Neural progenitor cell (in vitro differentiated cells): ENCODE measurements at regions not wholly inside any gene's neighbourhood (a gene's known extent, or its start where the extent isn't known, plus 50 kb on each side); places are given as distances from the start of the nearest gene placed in this dataset.

Experiments
- DNase-seq: peaks from one replicate; pipeline ENCODE4 v3.0.0-alpha.2; 2016; ENCODE audit warnings: low spot score
- H2AFZ ChIP-seq: fragments of 200-600 bp; sonication (generic); replicated peaks from 2 replicates; pipeline ENCODE4 v1.6.1; 2016; ENCODE audit warnings: antibody characterized with exemption
- H3F3A ChIP-seq: fragments of 200-600 bp; sonication (generic); 2 replicates; pipeline ENCODE4 v1.6.1; 2016; ENCODE audit warnings: antibody characterized with exemption, low read depth
- H3K27ac ChIP-seq: fragments of 200-600 bp; sonication (generic); 2 replicates; pipeline ENCODE4 v1.5.1; 2016; ENCODE audit warnings: mild to moderate bottlenecking
- H3K27me3 ChIP-seq: fragments of 200-600 bp; sonication (generic); 2 replicates; pipeline ENCODE4 v1.6.1; 2016; ENCODE audit warnings: mild to moderate bottlenecking, moderate library complexity
- H3K36me3 ChIP-seq: fragments of 200-600 bp; sonication (generic); 2 replicates; pipeline ENCODE4 v1.5.1; 2016
- H3K4me1 ChIP-seq: fragments of 200-600 bp; sonication (generic); 2 replicates; pipeline ENCODE4 v1.6.1; 2016; ENCODE audit warnings: mixed run types
- H3K4me2 ChIP-seq: fragments of 200-600 bp; sonication (generic); 2 replicates; pipeline ENCODE4 v1.6.1; 2016
- H3K4me3 ChIP-seq: fragments of 200-600 bp; sonication (generic); 2 replicates; pipeline ENCODE4 v1.5.1; 2016
- H3K79me2 ChIP-seq: fragments of 200-600 bp; sonication (generic); 2 replicates; pipeline ENCODE4 v1.6.1; 2016; ENCODE audit warnings: low read depth
- H3K9ac ChIP-seq: fragments of 200-600 bp; sonication (generic); 2 replicates; pipeline ENCODE4 v1.6.1; 2016
- H3K9me3 ChIP-seq: fragments of 200-600 bp; sonication (generic); 2 replicates; pipeline ENCODE4 v1.5.1; 2016; ENCODE audit warnings: low read depth
- H4K20me1 ChIP-seq: fragments of 200-600 bp; sonication (generic); 2 replicates; pipeline ENCODE4 v1.6.1; 2016; ENCODE audit warnings: low read depth
- H3K27ac Mint-ChIP-seq: 3 replicates; pipeline ENCODE4 v1.8.0; 2021; ENCODE audit warnings: mixed read lengths
- H3K27me3 Mint-ChIP-seq: 2 replicates; pipeline ENCODE4 v1.8.0; 2022; ENCODE audit warnings: low read depth, mild to moderate bottlenecking, inconsistent platforms, moderate library complexity, mixed read lengths; ENCODE audit not compliant: insufficient read depth
- H3K36me3 Mint-ChIP-seq: 3 replicates; pipeline ENCODE4 v1.8.0; 2021; ENCODE audit warnings: mixed read lengths
- H3K4me1 Mint-ChIP-seq: 3 replicates; pipeline ENCODE4 v1.8.0; 2021; ENCODE audit warnings: mixed read lengths
- H3K4me3 Mint-ChIP-seq: 3 replicates; pipeline ENCODE4 v1.8.0; 2021; ENCODE audit warnings: mild to moderate bottlenecking, moderate library complexity, mixed read lengths
- H3K9me3 Mint-ChIP-seq: 3 replicates; pipeline ENCODE4 v1.8.0; 2020; ENCODE audit warnings: mixed read lengths
- CTCF ChIP-seq: fragments of 200-600 bp; sonication (generic); IDR thresholded peaks from 2 replicates; pipeline ENCODE4 v1.5.1; 2017; ENCODE audit warnings: antibody characterized with exemption, mild to moderate bottlenecking
- EZH2 ChIP-seq: fragments of 200-600 bp; sonication (generic); IDR thresholded peaks from 2 replicates; pipeline ENCODE4 v1.6.1; 2017; ENCODE audit warnings: antibody characterized with exemption, mild to moderate bottlenecking, moderate library complexity
- EZH2phosphoT487 ChIP-seq: fragments of 200-600 bp; sonication (generic); IDR thresholded peaks from 2 replicates; pipeline ENCODE4 v1.6.1; 2017; ENCODE audit warnings: antibody characterized with exemption

GRCh38 chr2:45320956-45321355 lies 290.1 kb downstream of the SRBD1 start:
- H3K27me3 ChIP-seq: no peaks in the 10 kb centered on the region
- H3K27ac ChIP-seq: no peak overlapping the region
- Mint-ChIP-seq H3K9me3 (peaks cover 12% of the 10 kb centered on the region), H3K27ac (no peak overlapping the region), H3K4me3 (no peak overlapping the region), H3K27me3 (peaks cover 5% of the 10 kb centered on the region), H3K36me3 (no peaks in the 10 kb centered on the region), H3K4me1 (no peaks in the 10 kb centered on the region)
- no peak overlapping the region for H3K4me3 ChIP-seq
- H3K9me3 ChIP-seq: no peaks in the 10 kb centered on the region
- no peak for TF ChIP-seq EZH2
- TF ChIP-seq EZH2phosphoT487: no peak
- no peak for TF ChIP-seq CTCF
- no peaks in the 10 kb centered on the region for H3K4me1 ChIP-seq
- no peak overlapping the region for H3K4me2 ChIP-seq
- no peaks in the 10 kb centered on the region for H3F3A ChIP-seq
- H4K20me1 ChIP-seq: no peaks in the 10 kb centered on the region
- no peak overlapping the region for H2AFZ ChIP-seq
- DNase-seq: no peak
- no peaks in the 10 kb centered on the region for H3K36me3 ChIP-seq
- no peaks in the 10 kb centered on the region for H3K79me2 ChIP-seq
- H3K9ac ChIP-seq: no peak overlapping the region

DNA sequence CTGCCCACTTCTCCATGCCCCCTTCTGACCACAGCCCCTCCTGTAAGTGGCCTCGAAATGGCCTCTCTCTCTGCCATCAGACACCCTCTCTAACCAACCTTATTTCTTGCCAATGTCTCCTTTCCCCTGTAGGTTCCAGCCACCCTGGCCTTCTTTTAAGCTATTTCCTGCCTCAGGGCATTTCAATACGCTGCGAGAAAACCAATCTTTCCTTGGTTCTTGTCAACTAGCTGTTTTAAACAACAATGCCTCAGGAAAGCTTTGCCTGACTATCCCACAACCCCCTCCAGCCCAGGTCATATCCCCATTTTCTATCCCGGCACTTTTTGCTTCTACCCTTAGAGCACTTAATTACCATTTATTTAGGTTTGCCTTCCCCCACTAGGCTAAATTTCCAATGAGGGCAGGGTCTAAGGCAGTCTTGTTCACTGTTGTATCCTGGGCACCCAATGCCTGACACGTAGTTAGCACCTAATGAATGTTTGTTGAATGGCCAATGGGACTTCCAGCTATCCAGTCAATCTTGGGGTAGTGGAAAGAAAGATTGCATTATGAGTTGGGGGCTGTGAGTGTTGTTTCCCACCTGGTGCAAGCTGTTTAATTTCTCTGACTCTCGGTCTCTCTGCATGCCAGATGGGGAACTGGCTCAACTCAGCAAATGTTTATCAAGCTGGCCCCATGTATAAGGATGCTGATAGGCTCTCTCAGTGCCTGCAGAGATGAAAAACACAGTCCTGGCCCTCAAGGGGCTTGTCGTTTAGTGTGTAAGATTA lies 291.2 kb downstream of the SRBD1 start:
- Mint-ChIP-seq H3K27me3 (peaks cover 5% of the 10 kb centered on the region), H3K4me3 (no peak overlapping the region), H3K4me1 (no peaks in the 10 kb centered on the region), H3K9me3 (peaks cover 8% of the 10 kb centered on the region), H3K36me3 (no peaks in the 10 kb centered on the region), H3K27ac (no peak overlapping the region)
- Histone ChIP-seq H3K4me3 (no peak overlapping the region), H3K4me2 (no peak overlapping the region), H2AFZ (no peak overlapping the region), H3K36me3 (no peaks in the 10 kb centered on the region), H3K9ac (no peak overlapping the region), H3K79me2 (no peaks in the 10 kb centered on the region), H4K20me1 (no peaks in the 10 kb centered on the region), H3K27ac (no peak overlapping the region), H3K27me3 (no peaks in the 10 kb centered on the region), H3K9me3 (no peaks in the 10 kb centered on the region), H3F3A (no peaks in the 10 kb centered on the region), H3K4me1 (no peaks in the 10 kb centered on the region)
- TF ChIP-seq EZH2phosphoT487 (no peak), CTCF (no peak), EZH2 (no peak)
- DNase-seq: no peak

GRCh38 chr2:45318686-45319085 lies 292.4 kb downstream of the SRBD1 start:
- no peaks in the 10 kb centered on the region for H3K36me3 Mint-ChIP-seq
- Histone ChIP-seq H3K4me1 (no peaks in the 10 kb centered on the region), H3K9me3 (no peaks in the 10 kb centered on the region), H3K9ac (no peak overlapping the region), H3K4me2 (no peak overlapping the region), H2AFZ (no peak overlapping the region), H3K27me3 (no peaks in the 10 kb centered on the region), H3K36me3 (no peaks in the 10 kb centered on the region), H3K79me2 (no peaks in the 10 kb centered on the region), H3F3A (no peaks in the 10 kb centered on the region), H3K4me3 (no peak overlapping the region), H4K20me1 (no peaks in the 10 kb centered on the region), H3K27ac (no peak overlapping the region)
- H3K27ac Mint-ChIP-seq: no peak overlapping the region
- no peak for TF ChIP-seq CTCF
- no peak for TF ChIP-seq EZH2phosphoT487
- no peak for TF ChIP-seq EZH2
- H3K4me3 Mint-ChIP-seq: no peak overlapping the region
- peaks cover 5% of the 10 kb centered on the region for H3K27me3 Mint-ChIP-seq
- DNase-seq: no peak
- H3K4me1 Mint-ChIP-seq: no peaks in the 10 kb centered on the region
- H3K9me3 Mint-ChIP-seq: peaks cover 3% of the 10 kb centered on the region
